ENCODE measurements at regions not wholly inside any gene's neighbourhood (a gene's known extent, or its start where the extent isn't known, plus 50 kb on each side); places are given as distances from the start of the nearest gene placed in this dataset.

DNA sequence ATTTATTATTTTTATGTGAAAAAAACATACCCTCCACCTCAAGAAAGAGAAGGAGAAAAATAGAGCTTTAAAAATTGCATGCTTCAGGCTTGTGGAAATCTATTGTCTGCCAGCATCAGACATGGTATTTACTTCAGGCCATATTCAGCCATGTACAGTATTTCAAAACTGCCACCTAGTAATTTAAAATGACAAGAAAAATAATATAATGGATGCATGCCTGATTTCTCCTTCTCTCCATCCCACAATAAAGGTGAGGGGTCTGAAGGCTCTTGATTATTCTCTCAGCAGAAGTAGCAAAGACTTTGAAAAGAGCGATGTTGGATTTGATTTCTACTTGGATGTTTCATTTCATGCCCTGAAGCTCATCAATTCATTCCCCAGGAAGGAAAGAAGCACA is 250.7 kb downstream of the TBC1D4 start:
- DNase-seq = no peak

DNA sequence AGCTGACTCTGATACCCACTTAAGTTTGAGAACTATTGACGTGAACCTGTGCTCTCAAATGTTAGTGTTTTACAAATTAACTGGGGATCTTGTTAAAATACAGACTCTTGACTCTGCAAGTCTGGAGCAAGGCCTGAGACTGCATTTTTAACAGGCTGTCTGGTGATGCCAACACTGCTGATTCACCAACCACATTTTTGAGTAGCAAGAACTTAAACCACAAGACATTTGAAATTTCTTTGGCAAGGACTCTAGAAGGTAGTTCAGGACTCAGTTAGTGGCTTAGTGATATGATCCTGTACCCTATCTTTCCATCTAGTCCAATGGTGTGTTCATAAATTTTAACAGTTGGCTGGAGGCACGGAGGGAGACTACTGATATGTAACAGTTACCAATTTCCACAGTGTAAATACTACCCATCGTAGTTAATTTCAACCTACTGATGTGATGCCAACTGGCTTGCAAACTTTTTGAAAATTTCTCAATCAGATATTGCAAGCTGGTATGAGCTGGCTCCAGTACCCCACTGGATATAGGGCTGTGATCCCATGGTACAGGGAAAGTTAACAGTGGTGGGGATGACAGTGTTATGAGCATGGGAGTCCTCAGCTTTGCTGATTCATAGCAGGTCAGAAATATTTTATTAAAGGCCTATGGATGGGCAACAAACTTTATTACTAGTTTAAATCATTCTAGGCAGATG is 255.1 kb downstream of the TBC1D4 start:
- no peak for DNase-seq

DNA sequence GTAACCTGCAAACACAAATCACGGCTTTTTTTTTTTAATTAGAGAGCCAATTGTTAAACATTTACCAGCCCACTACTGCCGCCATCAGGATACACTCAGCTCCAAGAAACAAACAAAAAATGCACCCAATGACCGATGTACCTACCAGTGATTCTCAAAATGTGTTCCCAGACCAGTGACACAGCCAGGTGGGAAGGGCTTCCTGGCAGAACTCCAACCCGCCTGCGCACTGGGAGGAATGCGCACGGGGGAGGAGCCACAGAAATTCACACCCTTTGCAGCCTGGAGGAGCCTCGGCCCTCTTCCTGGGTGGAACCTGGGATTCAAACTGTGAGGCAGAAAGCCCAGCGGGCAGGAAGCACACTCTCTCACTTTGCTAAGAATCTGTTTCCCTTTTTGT is 255.9 kb downstream of the TBC1D4 start:
- DNase-seq = no peak

DNA sequence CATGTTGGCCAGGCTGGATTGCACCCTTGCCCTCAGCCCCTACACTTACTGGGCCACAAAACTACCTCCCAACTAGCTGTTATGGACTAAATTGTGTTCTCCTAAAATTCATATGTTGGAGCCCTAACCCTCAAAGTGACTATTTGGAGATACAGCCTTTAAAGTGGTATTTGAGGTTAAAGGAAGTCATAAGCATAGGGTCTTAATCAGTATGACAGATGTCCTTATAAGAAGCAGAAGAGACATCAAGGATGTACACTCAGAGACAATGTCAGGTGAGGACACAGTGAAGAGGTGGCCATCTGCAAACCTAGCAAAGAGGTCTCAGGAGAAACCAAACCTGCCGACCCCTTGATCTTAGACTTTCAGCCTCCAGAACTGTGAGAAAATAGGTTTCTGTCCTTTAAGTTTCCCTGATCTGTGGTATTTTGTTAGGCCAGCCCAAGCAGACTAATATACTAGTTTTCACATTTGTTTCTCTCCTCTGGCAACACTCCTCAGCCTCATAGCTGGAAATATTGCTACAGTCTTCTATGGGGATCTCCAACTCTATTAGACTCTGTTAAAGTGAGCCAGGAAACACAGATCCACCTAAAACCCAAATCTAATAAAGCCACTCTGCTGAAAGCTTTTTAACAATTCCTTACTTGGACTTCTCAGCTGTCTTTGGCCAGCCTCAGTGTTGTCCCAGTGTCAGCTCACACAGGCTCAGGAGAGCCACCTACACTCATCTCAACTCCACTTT is 256.5 kb downstream of the TBC1D4 start:
- DNase-seq = no peak

DNA sequence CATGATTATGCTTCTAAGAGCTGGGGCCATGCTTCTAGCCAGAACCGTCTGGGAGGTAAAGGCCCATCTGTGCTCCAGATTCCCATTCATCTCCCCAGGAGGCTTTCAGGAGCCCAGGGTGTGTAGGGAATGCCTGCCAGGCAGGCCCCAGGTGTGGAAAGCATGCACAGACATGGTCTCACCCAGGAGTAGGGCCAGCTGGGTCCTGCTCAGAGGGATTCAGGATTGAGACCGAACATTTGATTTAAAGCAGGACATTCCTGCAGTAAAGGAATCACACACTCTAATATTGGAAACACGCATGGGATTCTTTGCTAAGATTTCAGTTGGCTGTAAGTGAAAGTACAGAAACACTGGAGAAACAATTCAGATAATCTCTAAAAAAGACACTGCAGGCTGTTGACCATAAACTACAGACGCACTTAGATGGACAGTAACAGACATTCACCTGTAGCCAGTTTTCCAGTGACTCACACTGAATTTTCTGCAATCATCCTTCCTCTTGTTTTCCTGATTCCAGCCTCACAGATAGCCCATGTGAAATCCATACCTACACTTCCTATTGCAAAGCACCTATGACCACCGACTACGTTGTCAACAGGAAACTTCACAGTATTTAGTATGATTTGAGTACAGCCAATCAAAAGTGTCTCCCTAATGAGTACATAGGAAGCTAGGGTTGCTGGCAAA is 257.8 kb downstream of the TBC1D4 start:
- no peak for DNase-seq

DNA sequence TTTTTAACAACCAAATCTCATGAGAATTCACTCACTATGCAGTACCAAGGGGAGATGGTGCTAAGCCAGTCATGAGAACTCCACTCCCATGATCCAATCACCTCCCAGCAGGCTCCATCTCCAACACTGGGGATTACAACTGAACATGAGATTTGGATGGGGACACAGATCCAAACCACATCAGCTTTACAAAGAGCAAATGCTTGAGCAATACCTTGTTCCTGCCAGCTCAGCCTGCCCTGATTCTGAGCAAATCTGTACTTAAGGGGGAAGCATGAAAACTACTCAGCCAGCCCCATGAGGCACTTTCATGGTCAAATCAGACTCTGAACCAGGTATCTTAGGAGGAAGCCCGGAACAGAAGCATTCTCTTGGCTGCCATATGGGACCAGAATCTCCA is 259.9 kb downstream of the TBC1D4 start:
- no peak for DNase-seq

DNA sequence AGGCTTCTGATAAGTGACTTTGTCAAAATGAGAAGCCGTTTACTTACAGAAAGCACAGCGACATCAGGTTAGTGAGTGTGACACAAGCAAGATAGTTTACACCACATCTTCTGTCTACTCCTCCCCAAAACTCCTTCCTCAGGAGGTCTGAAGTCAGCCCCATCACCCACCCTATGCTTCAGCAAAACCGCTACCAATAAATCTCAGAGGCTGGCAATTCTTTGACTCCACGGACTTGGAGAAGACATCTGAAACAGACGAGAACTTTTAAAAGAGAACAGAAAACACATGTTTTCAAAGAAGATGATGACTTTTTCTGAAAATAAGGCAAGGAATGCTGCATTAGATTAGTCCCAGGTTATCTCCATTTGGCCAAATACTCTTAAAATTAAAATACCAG is 261.1 kb downstream of the TBC1D4 start:
- no peak for DNase-seq

DNA sequence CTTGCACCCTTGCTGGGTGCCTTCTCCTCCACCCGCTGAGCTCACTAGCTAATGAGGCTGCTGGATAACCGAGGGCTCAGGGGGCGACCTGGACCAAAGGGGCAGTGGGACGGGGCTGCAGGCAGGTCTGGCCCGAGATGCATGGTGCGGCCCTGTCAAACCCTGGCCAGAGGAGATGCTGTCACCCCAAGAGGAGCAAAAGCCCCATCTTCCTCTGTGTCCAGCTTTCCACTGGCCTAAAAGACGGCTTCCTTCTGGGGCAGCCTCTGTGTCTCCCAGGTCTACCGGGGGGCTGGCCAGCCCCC is 261.8 kb downstream of the TBC1D4 start:
- DNase-seq = no peak

DNA sequence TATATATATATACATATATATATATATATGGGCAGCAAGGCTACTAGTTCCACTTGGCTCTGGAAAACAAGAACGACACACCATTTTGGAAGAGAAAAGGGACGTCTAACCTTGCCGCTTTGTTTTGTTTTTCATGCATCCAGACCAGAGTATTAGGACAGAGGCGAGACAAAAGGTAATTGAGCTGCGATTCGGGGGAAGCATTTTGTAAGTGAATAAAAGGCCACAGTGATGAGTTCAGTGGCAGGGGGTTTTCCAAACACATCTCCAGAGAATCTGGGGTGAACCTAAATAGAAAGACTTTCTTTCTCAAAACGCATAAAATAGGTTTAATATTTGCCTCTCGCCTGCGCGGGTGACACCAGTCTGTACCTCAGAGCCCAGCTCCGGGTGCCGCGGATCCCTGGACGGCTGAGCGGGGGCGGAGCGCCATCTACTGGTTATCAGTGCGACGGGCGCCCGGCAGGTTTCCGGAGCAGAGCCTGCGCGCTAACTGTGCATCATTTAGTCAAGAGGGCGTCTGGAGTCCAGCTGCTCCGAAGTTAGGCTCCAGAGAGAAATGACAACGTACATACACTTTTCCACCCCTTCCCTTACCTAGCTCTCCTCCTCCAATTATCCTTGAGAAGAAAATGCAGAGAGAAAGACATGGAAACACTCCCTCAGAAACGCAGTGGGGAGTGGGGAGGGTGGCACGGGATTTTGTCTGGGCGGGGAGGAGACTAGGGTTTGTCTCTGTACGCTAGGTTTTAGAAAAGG is 262.3 kb downstream of the TBC1D4 start:
- DNase-seq = peak; percentile 58

DNA sequence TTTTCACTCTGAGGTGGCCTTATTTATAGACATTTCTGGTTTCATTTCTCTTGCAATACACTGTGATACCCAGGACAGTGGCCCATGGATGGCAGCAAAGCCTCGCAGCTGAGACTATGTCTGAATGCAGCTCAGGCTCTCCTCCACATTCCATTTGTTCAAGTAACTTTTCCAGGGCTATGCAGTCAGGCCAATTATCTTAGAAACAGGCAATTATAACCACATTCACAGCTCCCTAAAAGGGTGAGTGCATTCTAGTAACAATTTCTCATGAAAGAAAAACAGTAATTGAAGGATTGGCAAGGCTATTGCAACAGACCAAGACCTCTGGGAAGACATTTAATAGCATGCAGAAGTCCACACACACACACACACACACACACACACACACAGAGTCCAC is 264.0 kb downstream of the TBC1D4 start:
- no peak for DNase-seq

DNA sequence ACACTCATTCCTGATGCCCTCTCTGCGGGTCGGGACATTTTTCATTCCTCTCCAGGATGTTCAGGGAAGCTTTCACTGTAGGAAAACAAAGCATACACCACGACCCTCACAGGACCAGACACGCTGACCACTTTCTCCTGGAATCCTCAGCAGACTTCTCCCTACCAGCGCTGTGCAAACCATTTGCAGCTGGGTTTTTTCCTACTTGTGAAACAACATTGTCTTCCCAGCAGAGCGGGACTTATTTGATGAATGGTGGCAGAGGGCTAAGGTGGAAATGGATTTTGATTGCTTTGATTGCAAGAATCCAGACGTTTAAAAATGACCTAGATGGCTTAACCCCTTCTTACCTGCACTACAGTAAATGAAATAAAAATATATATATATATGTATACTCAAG is 265.9 kb downstream of the TBC1D4 start:
- DNase-seq = no peak

DNA sequence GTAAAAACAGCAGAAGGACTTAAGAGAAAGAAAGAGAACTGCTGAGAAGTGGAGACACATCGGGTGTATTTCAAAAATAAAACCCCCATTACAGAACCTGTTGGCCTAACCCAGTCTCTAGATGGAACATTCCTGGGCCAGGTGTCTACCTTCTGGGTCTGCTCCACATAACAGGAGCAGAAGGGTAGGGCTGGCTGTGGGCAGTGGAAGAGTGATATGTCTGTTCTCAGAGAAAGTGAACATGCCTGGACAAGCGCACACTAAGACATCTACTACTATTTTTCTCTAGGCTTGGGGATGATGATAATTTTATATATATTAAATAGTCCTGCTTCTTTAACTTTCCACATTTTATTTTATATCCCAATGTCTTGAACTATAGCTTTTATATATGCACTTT is 267.1 kb downstream of the TBC1D4 start:
- DNase-seq = no peak

DNA sequence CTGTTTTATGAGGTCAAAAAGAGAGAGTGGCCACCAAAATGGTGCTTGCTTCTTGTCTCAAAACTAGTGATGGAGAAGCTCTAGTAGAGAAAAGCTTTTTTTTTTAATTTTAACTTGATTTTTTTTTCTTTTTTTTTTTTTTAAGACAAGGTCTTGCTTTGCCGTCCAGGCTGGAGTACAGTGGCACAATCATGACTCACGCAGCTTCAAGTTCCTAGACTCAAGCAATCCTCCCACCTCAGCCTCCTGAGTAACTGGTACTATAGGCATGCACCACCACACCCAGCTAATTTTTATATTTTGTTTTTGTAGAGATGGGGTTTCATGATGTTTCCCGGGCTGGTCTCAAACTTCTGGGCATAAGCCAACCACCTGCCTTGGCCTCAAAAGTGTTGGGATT is 279.0 kb downstream of the TBC1D4 start:
- DNase-seq = no peak

DNA sequence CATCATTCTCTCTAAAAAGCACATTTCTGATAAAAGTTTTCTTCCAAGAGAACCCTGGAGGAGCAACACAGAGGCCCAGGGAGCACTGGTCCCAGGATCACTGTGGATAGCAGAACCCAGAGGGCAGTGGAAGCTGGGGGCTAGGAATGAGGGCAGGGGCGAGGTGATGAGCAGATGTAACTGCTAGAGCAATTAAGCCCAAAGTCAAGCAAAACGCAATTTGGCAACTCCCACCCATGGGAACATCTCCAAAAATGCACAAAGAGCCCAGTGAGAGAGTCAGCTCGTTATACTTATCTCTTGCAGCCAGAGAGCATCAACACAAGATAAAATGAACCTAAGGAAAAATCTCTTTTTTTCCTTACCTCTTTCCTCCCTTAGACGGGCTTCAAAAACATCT is 284.2 kb downstream of the TBC1D4 start:
- DNase-seq = no peak

DNA sequence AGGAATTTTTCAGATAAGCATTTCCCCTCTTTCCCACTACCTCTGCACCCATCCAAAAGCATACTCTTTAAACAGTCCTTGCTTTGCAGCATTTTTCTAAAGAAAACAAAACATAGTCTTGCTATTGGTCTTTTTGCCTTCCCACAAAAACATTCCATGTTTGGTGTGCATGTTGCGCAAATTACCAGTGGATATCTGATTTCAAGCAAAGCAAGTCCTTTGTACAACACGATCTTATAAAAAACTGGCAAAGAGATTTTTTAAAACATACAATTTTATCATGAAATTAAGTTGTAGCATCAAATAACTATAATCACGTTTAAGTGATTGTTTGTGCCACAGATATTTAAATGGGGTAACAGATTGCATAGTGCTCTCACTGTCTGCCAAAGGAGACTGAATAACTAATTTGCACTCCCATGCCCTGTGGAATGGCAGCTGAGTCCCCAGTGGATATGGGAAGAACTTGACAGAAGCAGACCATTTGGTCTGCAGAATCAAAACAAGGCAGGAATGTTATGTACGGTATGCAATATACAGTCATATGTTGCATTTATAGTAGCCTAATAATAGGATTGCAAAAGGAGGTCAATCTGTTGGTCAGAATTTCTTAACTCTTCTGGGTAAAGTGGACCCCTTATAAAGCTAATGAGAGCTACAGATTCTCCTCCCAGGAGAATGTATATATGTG is 285.7 kb downstream of the TBC1D4 start:
- DNase-seq = no peak

DNA sequence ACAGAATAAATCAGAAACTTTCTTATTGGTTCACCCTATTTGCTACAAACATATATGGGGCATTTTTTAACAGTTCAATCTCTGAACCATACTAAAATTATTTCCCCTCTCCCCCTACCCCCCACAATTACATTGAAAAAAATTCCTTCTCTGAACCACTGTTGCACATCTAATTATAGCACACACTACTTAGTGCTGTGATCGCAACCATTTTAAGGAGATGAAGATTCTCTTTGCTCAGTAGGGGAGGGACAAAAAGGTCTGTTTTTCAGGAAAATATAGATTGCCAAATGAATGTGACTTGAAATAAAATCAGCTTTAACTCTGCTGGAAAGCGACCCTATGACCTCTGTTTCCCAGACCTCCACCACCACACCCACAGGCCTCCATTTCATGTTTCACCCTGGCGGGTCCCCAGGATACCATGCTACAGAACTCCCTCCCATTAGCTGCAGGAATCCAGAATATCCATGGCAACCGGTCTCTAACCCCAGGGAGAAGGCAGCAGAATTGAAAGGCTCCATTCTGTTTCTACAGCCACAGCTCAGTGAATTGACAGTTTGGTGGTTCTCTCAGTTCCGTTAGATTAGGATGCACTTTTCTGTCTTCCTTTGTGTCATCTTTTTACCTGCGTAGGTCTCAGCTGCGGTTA is 286.3 kb downstream of the TBC1D4 start:
- no peak for DNase-seq

DNA sequence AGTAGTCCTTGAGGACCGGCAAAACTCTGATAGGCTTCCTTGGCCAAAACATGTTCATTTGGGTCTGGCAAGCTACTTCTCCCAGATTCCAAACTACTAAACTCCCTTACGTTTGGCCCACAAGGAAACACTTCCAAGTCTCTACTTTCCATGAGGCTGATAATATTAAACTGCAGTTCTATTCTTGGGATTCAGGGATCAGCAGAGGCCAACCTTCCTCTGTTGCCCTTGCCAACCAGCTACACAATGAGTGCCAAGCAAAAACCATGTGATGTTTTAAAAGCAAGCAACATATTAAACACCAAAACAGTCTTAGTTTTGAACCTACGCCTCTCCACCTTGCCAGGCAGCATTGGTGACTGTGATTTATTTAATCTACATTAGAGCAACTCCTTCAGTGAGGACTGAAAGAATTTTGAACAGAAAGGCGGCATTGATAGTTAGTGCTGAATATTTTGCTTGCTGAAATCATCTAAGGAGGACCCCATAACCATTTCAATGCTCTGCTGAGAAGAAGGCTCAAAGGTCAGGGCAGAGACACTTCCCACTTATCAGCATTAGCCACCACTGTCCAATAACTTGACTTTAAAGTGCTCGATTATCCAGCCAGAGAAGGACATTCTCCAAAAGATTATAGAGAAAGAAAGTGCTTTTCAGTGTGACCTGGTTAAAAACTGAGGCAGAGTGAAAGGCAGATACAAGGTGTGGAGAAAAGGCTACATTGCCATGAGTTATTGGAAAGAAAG is 287.1 kb downstream of the TBC1D4 start:
- DNase-seq = no peak

DNA sequence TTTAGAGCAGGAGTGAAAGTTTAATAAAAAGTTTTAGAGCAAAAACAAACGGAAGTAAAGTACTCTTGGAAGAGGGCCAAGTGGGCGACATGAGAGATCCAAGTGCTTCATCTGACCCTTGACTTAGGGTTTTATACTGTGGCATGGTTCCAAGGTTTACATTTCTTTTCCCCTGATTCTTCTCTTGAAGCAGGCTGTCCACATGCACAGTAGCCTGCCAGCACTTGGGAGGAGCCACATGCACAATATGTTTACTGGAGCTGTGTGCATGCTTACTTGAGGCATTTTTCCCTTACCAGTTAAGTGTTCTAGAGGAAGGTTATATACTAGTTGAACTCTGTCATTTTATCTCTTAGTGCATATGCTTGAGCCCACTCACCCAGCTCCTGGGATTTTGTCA is 295.6 kb downstream of the TBC1D4 start:
- DNase-seq = no peak

DNA sequence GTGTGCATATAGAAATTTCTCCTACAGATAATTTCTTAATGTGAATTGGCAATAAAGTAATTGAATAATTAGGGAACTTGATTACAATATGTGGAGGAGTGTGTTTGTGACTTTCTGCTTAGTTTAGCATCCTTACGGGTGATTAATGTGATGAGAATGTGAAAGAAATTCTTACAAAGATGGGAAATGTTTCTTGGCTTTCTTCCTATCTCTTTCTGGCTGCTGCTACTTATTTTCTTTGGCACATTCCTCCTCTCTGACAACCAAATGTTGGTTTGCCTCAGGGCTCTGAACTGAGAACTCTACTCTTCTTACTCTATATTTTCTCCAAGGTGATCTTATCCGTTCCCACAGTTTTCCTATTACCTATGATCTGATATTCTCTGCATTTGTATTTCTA is 300.1 kb downstream of the TBC1D4 start:
- DNase-seq = no peak

DNA sequence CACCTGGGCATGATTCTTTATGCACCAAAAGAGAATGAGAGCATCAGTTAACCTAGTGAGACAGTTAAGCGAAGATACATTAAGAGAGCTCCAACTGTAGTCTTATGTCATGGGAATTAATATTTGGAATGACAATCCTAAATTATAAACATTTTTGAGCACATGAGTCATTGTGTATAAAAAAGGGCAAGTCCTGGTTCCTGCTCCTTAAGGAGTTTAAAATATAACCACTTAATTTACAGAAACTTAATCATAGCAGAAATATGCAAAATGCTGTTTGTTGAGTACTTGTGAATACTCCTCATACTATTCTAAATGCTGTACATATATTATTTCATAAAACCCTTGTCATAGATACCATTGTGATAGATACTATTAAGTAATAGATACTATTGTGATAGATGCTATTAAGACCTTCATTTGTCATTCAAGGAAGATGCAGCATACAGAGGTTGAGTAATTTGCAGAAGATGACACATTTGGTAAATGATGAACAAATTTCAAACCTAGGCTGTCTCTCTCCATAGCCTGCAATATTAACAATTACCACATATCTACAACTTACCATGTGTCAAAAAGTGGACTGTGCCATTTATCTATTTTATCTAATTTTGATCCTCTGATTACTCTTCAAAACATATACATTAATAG is 301.0 kb downstream of the TBC1D4 start:
- DNase-seq = no peak

DNA sequence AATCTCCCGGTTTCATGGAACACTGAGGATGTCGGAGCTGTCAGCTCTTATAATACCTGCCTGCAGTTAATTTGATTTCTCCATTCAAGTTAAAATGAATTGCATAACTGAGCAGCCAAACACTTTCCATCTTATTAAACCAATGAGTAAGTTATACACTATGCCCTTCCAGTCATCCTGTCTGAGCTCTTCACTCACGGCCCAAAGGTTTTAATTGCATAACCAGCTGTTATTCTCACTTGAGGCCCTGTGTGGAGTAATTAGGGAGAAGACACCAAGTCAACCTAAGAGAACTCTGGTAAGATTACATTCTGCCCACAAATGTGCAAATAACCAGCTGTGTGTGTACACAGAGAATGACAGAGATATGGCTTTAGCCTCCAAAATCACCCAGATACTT is 303.5 kb downstream of the TBC1D4 start:
- DNase-seq = no peak
